Colonic mucosa (tissue), 4 donors: ENCODE measurements at regions not wholly inside any gene's neighbourhood (a gene's known extent, or its start where the extent isn't known, plus 50 kb on each side); places are given as distances from the start of the nearest gene placed in this dataset.

Experiments
- DNase-seq: peaks from one replicate; pipeline ENCODE4 v3.0.0-alpha.2; 2020
- H3K27ac ChIP-seq: fragments of 200-600 bp; one replicate; pipeline ENCODE4 v1.8.0; 2021
- H3K27me3 ChIP-seq: fragments of 200-600 bp; one replicate; pipeline ENCODE4 v1.8.0; 2021
- H3K36me3 ChIP-seq: fragments of 200-600 bp; one replicate; pipeline ENCODE4 v1.8.0; 2021
- H3K4me1 ChIP-seq: fragments of 200-600 bp; one replicate; pipeline ENCODE4 v1.8.0; 2021; ENCODE audit warnings: mild to moderate bottlenecking
- H3K4me3 ChIP-seq: fragments of 200-600 bp; one replicate; pipeline ENCODE4 v1.8.0; 2021
- H3K9ac ChIP-seq, 2 donors: one replicate each; pipeline ENCODE4 v1.7.0; 2013; ENCODE audit warnings: control low read depth in 2 of 2, low read depth in 2 of 2, low read length in 2 of 2
- H3K9me3 ChIP-seq: fragments of 200-600 bp; one replicate; pipeline ENCODE4 v1.8.0; 2021
- CTCF ChIP-seq: fragments of 200-600 bp; IDR thresholded peaks from one replicate; pipeline ENCODE4 v1.8.0; 2022; ENCODE audit warnings: antibody characterized with exemption, mild to moderate bottlenecking
- intact Hi-C: fragments of 100-400 bp; cut with DNase I; formaldehyde crosslinking; loops from one replicate; pipeline ENCODE4 v1.14.1; 2022
- donor health status: healthy.
- donor health status: DM: no; HTN: no; CAD: no.
- donor health status: DM: no; HTN: no; CAD: no.

DNA sequence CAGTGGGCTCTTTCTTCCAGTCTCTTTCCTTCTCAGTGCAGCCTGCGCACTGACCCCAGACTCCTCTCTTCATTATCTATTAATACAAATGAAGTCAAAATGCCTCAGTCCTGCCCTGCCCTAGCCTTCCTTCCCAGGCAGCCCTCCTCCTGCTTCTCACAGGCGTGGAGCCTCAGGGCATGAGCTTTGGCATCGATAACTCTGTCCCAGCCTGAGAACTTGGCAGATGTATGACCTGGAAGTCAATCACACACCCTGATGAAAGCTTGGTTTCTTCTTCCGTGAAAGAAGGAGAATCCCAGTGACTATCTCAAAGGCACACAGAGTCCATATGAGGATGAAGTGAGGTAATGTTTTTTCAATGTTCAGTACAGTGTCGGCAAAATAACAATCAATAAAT is 600.7 kb upstream of the ID2 start:
- Histone ChIP-seq H3K27ac (no peak overlapping the region), H3K9ac (no peak overlapping the region), H3K4me3 (no peak overlapping the region), H3K36me3 (no peaks in the 10 kb centered on the region), H3K27me3 (no peaks in the 10 kb centered on the region), H3K9me3 (no peaks in the 10 kb centered on the region), H3K4me1 (no peaks in the 10 kb centered on the region)
- no peak for TF ChIP-seq CTCF
- intact Hi-C loops: no loop called here
- no peak for DNase-seq

DNA sequence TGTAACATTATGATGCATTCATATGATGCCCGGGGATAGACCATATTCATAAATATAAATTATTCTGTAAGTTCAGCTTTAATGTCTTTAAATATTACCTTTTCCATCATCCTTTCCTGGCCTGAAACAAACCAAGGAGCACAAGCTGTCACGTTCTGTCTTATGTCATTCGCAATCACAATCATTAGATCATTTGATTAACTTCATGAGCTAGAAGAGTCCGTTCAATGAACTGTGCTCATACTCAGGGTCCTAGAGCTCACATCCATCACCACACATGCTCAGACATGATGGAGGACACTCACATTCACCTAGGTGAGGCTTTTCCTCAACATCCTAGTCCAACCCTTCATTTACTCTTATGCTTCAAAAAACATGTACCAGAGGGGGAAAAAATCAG is 599.0 kb upstream of the ID2 start:
- H3K9ac ChIP-seq: no peak overlapping the region
- TF ChIP-seq CTCF: no peak
- no peaks in the 10 kb centered on the region for H3K9me3 ChIP-seq
- H3K4me3 ChIP-seq: no peak overlapping the region
- no peaks in the 10 kb centered on the region for H3K27me3 ChIP-seq
- H3K36me3 ChIP-seq: no peaks in the 10 kb centered on the region
- H3K27ac ChIP-seq: no peak overlapping the region
- H3K4me1 ChIP-seq: no peaks in the 10 kb centered on the region
- intact Hi-C loops: no loop called here
- DNase-seq: no peak

GRCh38 chr2:8086357-8086756 is 595.5 kb upstream of the ID2 start:
- H3K9ac ChIP-seq: no peak overlapping the region
- H3K36me3 ChIP-seq: no peaks in the 10 kb centered on the region
- H3K9me3 ChIP-seq: no peaks in the 10 kb centered on the region
- no peaks in the 10 kb centered on the region for H3K27me3 ChIP-seq
- no peak for TF ChIP-seq CTCF
- H3K4me1 ChIP-seq: no peaks in the 10 kb centered on the region
- H3K4me3 ChIP-seq: no peak overlapping the region
- DNase-seq: no peak
- H3K27ac ChIP-seq: no peak overlapping the region
- intact Hi-C loops: no loop called here

DNA sequence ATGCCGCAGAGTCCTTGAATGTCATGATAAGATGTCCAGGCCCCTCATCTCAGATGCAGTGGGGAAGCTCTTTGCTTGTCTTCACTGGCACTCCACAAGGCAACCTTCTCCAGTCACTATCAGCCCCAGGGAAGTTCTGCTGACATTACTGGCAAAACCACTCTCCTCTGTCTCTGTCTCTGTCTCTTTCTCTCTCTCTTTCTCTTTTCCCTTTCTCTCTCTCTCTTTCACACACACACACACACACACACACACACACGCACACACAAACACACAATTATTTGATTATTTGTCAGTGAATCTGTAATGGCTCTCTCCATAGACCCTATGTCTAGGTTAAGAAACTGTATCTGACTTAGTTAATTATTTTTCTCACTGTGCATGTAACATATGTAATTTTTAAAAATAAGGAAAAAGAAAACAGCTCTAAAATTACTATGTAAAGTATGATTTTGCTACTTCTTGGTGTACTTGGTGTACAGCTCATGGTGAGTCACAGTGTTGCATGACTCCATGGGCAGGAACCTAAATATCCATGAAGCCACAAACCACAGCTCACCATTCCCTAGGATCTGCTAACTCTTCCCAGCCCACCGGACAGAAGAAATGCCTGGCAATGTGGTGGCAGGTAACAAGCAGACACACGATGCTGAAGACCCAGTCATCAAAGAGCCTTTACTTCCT is 594.9 kb upstream of the ID2 start:
- H3K36me3 ChIP-seq: no peaks in the 10 kb centered on the region
- H3K4me1 ChIP-seq: no peaks in the 10 kb centered on the region
- intact Hi-C loops: no loop called here
- no peak overlapping the region for H3K9ac ChIP-seq
- DNase-seq: no peak
- no peaks in the 10 kb centered on the region for H3K27me3 ChIP-seq
- H3K9me3 ChIP-seq: no peaks in the 10 kb centered on the region
- TF ChIP-seq CTCF: no peak
- no peak overlapping the region for H3K4me3 ChIP-seq
- no peak overlapping the region for H3K27ac ChIP-seq

DNA sequence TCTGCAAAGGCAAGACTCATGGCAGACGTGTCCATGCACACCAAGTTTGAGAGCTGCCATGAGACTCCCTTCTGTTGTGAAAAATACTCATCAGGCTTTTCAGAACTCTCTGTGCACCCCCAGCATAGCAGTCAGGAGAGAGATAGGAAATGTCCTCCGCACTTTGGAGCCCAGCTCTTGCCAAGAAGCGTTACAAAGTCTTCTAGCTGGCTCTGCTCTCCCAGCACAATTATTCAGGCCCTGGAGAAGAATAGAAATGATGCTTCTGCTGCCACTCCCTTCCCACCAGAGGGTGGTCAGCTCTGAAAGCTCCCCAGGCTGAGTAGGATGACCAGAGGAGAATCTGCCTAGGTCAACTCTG is 594.4 kb upstream of the ID2 start:
- no peak overlapping the region for H3K9ac ChIP-seq
- H3K36me3 ChIP-seq: no peaks in the 10 kb centered on the region
- H3K27ac ChIP-seq: no peak overlapping the region
- no peak for TF ChIP-seq CTCF
- no peaks in the 10 kb centered on the region for H3K9me3 ChIP-seq
- H3K4me1 ChIP-seq: no peaks in the 10 kb centered on the region
- H3K27me3 ChIP-seq: no peaks in the 10 kb centered on the region
- DNase-seq: no peak
- no peak overlapping the region for H3K4me3 ChIP-seq
- intact Hi-C loops: no loop called here
